Ishikawa (cell line): ENCODE measurements at regions not wholly inside any gene's neighbourhood (a gene's known extent, or its start where the extent isn't known, plus 50 kb on each side); places are given as distances from the start of the nearest gene placed in this dataset.

Experiments used
- CREB1 ChIP-seq: IDR thresholded peaks from 2 replicates; pipeline ENCODE4 v1.6.1; 2012; ENCODE audit warnings: low read depth
- EP300 ChIP-seq: IDR thresholded peaks from 2 replicates; pipeline ENCODE4 v1.6.1; 2012; ENCODE audit warnings: borderline replicate concordance
- TEAD4 ChIP-seq: IDR thresholded peaks from 2 replicates; pipeline ENCODE4 v1.6.1; 2012
- USF1 ChIP-seq: IDR thresholded peaks from 2 replicates; pipeline ENCODE4 v1.6.1; 2012
- ZBTB7A ChIP-seq: IDR thresholded peaks from 2 replicates; pipeline ENCODE4 v1.6.1; 2012; ENCODE audit warnings: low read depth

GRCh38 chr13:111590796-111591195 is 270.4 kb downstream of the TEX29 start:
- TF ChIP-seq USF1 = no peak
- TF ChIP-seq TEAD4 = no peak
- no peak for TF ChIP-seq CREB1
- no peak for TF ChIP-seq ZBTB7A
- TF ChIP-seq EP300 = no peak
